AG04449 (cell line): ENCODE measurements at regions not wholly inside any gene's neighbourhood (a gene's known extent, or its start where the extent isn't known, plus 50 kb on each side); places are given as distances from the start of the nearest gene placed in this dataset.

Experiments used
- CTCF ChIA-PET: fragments of 350-600 bp; formaldehyde crosslinking; extraction: SDS; loops from one replicate; lab custom pipeline; 2021; ENCODE audit warnings: antibody characterized with exemption; lab: Yijun Ruan, JAX
- POLR2A ChIA-PET: fragments of 400-600, 350-600 bp; formaldehyde crosslinking; extraction: SDS; loops from one replicate; lab custom pipeline; 2020; ENCODE audit warnings: antibody characterized with exemption, inconsistent platforms; lab: Yijun Ruan, JAX
- DNase-seq: peaks from one replicate; pipeline ENCODE4 v3.0.0-alpha.2; 2010; ENCODE audit warnings: low read depth, low spot score
- H3K4me3 ChIP-seq: 2 replicates; pipeline ENCODE4 v1.5.1; 2011; ENCODE audit warnings: low read depth, mild to moderate bottlenecking, control low read depth, low read length
- CTCF ChIP-seq: IDR thresholded peaks from one replicate; pipeline ENCODE4 v1.5.1; 2011; ENCODE audit warnings: mild to moderate bottlenecking, moderate library complexity, low read length, control low read depth, inconsistent platforms; ENCODE audit not compliant: insufficient read depth; ENCODE audit errors: missing control alignments

GRCh38 chr15:70473581-70474370, 289.6 kb downstream of the UACA start:
- ChIA-PET CTCF (interaction anchor here (1.7 to 8.1 kb wide), 3 partner anchors 10 to 15 kb away, joined by 5 to 51 read pairs (median 9); no protein-coding TSS in a partner anchor), POLR2A (interaction anchor here (0.9 kb wide), 1 partner anchor 374 kb away, joined by 3 read pairs; no protein-coding TSS in a partner anchor)
- no peak overlapping the region for H3K4me3 ChIP-seq
- no peak for DNase-seq
- no peak for TF ChIP-seq CTCF

- DNase-seq = no peak
- ChIA-PET CTCF (interaction anchor here (1.2 to 8.1 kb wide), 3 partner anchors 12 to 994 kb away, joined by 3 to 51 read pairs (median 3); no protein-coding TSS in a partner anchor), POLR2A (no interaction called here)
- no peak for TF ChIP-seq CTCF
- no peak overlapping the region for H3K4me3 ChIP-seq
Measured at GRCh38 chr15:70471517-70471916, 291.8 kb downstream of the UACA start.

- POLR2A ChIA-PET = no interaction called here
- DNase-seq = no peak
- no peak for TF ChIP-seq CTCF
Measured at GRCh38 chr15:70470556-70471191, 292.7 kb downstream of the UACA start.

GRCh38 chr15:70469651-70470555, 293.5 kb downstream of the UACA start:
- TF ChIP-seq CTCF = no peak
- no peak overlapping the region for H3K4me3 ChIP-seq
- POLR2A ChIA-PET = no interaction called here
- CTCF ChIA-PET = interaction anchor here (1.0 to 8.1 kb wide), 4 partner anchors 10 to 991 kb away, joined by 3 to 58 read pairs (median 30); no protein-coding TSS in a partner anchor
- DNase-seq = no peak

More at GRCh38 chr15:70470556-70471191, 292.7 kb downstream of the UACA start:
- H3K4me3 ChIP-seq = no peak overlapping the region
- CTCF ChIA-PET = interaction anchor here (1.0 to 8.1 kb wide), 4 partner anchors 10 to 993 kb away, joined by 3 to 51 read pairs (median 6); no protein-coding TSS in a partner anchor

GRCh38 chr15:70469182-70469581, 294.2 kb downstream of the UACA start:
- no peak for DNase-seq
- CTCF ChIA-PET = interaction anchor here (2.6 to 7.8 kb wide), 4 partner anchors 9 to 735 kb away, joined by 8 to 58 read pairs (median 10); no protein-coding TSS in a partner anchor
- no peak overlapping the region for H3K4me3 ChIP-seq
- no peak for TF ChIP-seq CTCF
- POLR2A ChIA-PET = no interaction called here
